SKM-1 (cell line): ENCODE measurements at regions not wholly inside any gene's neighbourhood (a gene's known extent, or its start where the extent isn't known, plus 50 kb on each side); places are given as distances from the start of the nearest gene placed in this dataset.

Source experiments
- DNase-seq: peaks from one replicate; lab custom pipeline; 2025; ENCODE audit not compliant: unreplicated experiment; lab: John Stamatoyannopoulos, UW

DNA sequence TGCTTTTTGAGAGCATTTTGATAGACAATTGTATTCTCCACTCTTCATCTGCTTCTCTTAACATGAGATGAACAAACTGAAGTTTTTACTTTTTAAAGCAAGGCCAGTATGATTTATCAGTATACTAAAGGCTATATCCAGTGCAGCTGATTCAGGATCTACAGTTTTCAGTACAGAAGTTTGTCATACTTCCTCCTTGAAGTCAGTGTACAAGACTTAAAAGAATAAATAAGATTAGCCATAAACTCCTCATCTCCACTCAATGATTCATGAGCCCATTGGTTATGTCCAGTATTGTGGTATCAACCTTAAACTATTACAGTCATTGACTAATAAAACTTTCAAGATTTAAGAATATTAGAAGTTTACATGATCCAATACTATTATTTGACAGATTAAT is 374.8 kb upstream of the EPHA7 start:
- DNase-seq = no peak

DNA sequence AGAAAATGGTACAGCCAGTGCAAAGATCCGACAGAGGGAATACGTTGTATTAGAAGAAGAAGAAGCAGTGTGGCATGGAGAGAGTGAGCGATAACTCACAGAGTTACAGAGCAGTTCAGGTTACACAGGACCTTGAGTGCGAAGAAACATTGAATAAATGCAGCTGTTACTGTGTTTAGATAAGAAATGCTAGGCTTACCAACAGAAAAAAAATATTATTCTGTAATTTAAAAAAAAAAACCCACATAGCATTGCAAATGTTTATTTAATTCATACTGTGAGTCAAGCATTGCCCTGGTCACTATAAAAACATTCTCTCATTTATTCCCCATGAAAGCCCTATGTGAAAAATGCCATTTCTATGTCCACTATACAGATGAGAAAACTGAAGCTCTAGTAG is 373.4 kb upstream of the EPHA7 start:
- DNase-seq = no peak

DNA sequence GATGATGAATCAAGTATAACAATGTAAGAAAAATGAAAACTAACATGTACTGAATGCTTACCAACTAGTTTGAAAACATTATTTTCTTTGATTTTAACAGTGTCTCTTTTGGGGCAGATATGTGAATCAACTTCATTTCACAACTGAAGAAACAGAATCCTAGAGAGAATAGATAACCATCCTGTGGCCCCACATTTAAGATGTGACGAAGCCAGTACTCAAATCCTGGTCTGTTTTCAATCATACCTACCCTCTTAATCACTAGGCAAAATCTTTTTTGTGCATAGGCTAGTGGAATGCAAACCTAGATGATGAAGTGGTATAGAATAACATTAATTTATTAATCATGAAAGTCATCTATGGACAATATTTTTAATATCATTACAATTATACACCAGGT is 371.6 kb upstream of the EPHA7 start:
- no peak for DNase-seq

DNA sequence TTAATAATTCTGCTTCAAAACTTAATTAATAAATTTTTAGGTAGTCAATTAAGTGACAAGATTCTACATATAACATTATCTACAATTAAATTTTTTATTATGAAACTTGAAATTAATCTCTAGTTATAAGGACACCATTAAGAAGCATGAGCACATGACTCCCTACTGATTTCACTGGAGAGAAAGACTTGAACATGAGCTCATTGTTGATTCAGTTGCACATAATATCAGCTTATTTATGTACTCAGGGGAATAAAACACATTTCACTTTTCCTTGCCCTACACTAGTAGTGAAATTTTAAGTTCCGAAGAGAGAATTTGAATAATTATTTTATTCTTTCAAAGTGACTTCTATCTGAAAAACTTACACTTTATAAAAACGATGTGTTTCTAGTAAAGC is 370.2 kb upstream of the EPHA7 start:
- no peak for DNase-seq

DNA sequence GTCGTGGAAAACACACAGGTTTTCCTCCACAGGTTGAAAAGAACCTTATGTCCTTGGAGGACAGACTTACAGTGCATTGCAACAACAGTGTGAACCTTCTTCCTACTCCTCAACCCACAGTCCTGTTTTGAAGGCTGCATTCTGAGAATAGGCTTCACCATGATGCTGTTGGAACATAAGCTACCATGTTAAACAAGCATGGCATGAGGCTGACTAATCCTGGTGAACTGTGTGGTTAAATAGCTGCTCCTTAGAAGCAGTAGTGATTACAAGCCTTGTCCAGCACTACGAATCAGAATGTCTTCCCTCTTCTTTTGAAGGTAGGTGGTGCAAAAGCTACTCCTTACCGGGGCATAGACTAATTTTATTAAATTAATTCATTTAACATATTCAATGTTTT is 368.5 kb upstream of the EPHA7 start:
- no peak for DNase-seq

DNA sequence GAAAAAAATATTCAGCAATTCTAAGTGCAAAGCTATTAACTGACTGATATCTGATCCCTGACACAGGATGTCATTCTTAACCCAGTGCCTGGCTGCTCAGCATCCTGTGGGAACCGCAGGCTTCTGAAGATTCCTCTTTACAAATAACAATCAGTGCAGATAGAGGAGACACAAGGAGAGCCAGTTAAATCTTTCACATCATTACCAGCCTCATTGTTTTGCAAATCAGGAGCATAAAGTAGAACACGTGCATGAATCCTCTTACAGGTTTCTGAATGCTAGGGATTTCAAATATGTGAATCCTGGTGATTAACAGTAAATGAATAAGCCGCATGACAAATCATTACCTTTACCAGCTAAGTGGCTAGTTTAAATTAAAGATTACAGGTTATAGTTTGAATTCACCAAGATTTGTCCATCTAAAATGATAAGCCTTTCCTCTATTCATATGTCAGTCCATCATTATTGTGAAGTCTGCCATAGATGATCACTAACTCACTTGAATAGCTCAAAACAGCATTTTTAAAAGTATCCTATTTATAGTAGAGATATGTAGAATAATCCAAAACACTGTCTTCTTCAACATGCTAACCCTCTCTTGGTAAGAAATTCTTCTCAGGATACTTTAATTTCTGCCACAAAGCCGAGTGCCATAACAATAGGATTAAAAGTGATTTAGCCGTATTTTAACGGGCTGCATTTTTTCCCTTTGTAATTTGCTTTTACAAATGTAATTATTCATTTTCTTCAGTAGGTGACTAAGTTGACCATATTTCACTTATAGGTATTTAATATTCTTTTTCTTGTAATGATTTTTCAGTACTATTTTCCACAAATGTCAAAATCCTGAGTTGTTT is 367.3 kb upstream of the EPHA7 start:
- no peak for DNase-seq

DNA sequence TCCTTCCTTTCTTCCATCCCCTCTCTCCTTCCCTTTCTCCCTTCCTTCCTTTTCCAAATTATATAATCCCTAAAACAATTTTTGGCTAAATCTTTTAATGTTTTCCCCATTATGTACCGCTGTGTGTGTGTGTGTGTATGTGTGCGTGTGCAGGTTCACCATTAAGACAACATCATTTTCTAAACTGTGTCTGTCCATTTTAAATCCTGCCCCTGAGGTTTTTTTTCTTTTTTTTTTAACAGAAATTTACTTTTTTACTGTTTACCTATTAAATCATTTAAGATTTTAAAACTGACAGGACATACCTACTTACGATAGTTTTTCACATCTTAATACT is 366.3 kb upstream of the EPHA7 start:
- DNase-seq = no peak

DNA sequence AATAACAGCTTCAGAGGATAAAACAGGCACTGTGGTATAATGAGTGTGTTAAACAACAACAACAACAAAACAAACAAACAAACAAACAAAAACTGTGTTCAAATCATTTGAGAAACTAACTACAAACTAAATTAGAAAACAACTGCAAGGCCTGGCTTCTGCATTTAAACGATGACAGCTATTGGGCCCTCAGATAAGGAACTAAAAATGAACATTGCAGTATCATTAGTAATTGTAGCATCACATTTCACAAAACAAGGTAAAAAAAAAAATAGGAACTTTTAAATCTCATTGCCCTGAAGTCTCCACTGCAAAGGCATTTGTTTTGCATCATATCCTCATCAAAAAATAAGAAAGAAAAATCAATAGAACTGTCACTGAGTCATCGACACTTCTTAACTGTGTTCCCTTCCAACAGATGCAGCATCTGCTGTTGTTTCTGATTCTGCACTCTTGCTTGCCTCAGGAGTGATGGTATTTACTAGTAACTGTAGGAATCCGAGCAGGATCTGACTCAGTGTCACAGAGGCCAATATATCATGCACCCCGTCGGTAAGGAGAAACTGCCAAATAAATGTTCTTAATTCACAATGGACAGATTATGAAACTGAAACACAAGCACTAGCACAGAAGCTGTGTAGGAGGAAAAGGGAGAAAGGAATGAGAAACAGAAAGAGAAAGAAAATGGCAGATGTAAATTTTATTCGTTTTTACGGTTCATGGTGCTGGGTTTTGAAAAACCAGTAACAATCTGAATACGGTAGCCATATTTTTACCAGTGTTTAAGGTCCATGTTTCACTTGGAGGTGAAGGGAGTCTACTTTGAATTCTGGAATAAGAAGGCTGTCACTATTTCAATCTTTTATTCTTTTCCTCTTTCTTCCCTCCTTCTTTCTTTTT is 365.7 kb upstream of the EPHA7 start:
- DNase-seq = no peak

DNA sequence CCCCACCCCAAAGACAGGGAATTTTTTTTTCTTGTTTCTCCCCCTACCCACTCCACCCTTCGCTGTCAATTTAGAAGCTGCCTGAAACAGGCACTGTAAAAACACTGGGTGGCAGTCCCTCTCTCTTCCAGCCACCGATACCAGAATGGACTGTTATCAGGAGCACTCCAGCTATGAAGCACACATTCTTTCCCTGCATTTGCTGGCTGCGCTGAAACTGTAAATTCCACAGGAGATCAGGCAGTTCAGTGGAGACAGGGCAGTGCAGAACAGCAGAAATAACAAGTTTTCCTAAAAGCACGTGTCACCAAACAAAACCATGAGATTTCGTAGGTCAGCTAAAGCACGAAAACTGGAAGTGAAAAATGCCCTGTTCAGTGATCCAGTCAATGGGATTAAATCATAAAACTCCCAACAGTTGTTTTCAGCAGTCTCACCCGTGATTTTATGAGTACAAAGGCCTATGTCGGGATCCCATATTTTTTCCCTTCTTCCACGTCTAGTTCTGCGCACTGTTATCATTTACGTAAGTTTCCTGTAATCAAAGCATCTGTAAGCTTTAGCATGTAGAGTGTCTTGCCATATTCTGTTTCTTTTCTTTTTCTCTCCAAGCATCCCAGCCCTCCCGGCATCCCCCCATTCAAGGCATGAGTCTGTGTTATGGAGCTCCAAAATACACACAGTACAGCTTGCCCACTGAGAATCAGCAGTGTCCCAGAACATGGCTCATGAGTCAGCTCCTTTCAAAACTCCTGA is 359.9 kb upstream of the EPHA7 start:
- no peak for DNase-seq

DNA sequence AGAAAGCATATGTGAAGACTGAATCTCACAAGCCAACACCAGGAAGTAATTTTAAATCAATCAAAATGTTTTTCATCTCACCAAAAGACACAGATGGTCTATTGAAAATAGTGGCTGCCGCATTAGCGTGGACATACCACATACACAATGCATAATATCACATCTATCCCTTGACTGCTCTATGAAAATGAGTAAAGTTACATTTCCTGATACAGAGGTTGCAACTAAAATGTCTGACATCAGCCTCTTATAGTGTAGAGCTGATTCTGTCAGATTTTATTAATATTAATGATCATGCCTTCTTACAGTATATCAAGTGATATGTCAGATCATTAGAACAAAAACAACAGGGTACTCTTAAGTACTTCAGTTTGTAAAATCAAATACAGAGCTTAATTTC is 339.8 kb upstream of the EPHA7 start:
- no peak for DNase-seq

DNA sequence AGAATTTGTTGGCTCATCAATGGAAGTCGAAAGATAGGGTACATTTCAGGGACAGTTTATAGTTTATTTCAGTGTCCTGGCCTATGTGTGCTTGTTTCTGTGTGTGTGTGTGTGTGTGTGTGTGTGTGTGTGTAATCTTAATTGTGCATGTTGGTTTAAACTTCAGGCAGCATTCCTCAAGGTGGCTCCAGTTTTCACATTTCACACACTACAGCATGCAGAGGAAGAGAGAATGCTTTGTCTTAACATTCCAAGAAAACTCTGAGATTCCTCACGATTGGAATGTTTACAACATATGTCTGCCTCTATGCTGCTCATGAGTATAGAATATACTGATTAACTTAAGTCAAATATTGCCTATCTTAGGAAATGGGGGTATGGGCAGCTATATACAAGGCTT is 332.6 kb upstream of the EPHA7 start:
- no peak for DNase-seq

DNA sequence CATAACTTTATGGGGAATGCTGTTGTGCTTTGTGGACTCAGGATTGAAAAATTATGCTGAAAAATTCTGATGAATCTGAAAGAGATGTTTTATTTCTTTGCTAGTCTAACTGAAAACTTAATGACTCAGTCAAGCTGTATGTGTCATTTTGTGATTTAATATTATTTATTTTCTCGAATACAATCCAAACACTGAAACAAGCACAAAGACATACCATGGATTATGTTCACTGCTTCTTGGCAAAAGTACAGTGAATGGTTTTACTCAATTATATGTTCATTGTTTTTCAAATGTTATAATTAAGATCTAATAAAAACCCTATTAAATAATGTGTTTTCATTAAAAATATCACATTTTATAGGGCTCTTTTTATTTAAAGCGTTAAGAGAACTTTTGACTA is 330.6 kb upstream of the EPHA7 start:
- no peak for DNase-seq

DNA sequence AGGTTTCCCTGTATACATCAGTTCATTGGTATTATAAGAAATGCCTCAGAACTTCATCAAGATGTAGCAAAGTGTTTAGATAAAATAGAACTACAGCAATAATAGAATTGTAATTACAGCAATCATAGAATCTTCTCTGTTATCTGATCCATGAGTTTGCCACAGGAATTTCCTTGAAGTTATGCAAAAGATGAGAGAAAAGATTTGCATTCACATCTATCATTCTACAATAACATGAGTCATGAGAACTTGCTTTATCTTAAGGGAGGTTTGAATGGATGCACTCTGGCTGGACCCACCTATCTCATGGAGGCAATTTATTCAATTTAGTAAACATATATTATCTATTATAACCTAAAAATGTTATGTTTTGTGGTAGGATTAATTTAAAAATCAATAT is 329.8 kb upstream of the EPHA7 start:
- DNase-seq = no peak

DNA sequence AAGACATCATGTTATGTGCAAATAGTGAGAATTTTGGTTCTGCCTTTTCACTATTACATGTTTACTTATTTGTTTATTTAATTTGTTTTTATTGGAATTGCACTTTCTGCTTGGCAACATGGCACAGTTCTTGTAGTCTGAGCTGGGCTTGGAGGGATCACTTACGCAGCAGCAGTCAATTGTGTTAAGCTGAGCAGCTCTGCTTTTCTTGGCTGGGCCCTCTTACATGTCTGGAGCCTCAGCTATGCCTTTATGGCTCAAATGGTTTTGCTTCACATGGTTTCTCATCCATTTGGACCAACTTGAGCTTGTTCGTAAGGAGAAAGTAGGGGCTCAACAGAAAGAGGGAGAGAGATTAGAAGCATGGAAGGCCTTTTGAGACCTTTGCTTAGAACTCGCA is 327.5 kb upstream of the EPHA7 start:
- DNase-seq = no peak

DNA sequence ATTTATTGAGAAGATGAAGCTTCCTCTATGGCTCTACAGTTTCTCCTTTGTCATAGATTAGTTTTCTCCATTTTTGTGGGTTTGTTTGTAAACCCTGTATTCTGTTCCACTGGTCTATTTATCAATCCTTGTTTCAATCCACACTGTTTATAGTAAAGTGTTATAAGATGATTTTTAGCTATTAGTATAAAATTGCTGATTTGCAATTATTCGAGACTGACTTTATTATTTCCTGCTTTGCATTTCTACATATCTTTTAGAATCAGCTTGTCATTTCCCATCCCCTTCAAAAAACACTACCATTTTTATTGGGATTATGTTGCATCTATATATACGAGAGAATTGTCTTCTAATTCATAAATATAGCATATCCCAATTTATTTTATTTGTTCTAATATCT is 325.9 kb upstream of the EPHA7 start:
- no peak for DNase-seq

DNA sequence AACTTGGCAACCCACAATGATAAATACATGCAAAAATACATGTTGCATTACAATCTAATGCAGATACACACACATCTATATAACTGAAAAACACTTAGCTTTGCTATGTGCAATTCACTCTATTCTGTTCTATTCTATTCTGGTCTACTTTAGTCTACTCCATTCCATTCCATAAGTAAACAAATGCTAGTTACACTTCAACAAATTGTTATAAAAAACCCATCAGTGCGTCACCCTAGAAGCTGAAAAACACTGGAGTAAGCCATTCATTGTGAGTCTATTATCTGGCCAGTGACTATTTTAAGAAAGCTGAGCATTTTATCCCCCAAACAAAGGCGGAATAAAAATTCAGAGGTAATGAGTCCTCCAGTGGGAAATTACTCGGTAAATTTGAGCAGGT is 315.7 kb upstream of the EPHA7 start:
- no peak for DNase-seq

DNA sequence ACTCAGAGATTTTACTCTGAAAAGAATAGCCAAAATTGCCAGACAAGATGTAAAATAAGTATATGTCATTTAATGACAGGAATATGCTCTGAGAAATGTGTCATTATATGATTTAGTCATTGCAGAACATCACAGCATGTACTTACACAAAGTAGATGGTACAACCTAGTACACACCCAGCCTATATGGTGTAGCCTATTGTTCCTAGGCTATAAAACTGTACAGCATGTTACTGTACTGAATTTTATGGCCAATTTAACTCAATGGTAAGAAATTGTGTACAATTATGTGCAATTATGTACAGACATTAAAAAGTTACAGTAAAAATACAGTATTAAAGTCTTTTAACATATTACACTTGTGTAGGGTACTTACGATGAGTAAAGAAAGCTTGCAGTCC is 311.9 kb upstream of the EPHA7 start:
- DNase-seq = no peak

DNA sequence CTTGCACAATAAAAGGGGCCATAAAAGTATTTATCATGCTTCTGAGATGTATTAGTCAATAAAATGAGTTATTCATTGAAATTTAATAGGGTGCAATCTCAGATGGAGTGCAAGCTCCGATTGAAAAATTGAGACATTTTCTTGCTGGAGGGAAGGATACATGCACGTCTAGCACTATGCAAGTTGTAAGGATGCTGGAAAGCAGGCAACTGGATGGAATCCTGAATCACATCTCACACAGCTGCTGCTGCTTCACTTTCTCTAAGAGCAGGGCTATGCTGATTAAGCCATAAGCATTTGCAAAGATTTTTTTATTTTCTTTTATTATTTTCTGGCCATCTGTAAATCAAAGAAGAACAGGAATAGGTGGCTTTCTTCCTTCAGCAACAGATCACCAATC is 308.8 kb upstream of the EPHA7 start:
- DNase-seq = no peak

DNA sequence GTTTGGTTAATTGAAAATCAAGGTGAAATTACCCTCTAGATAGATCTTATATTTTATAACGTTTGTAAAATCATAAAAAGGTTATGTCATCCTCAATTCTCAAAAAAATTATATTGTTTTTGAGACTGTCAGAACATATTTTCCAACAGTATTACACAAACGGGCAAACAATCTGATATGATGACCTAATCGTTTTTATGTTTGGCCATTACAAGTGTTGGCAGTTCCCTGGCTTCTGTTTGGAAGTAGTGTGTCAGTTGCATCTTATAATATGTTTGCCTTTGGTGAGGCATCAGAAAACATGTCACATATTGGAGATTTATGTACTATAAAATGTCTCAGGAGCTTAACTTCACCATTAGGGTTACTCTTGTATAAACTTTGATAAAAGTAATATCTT is 308.1 kb upstream of the EPHA7 start:
- DNase-seq = no peak

DNA sequence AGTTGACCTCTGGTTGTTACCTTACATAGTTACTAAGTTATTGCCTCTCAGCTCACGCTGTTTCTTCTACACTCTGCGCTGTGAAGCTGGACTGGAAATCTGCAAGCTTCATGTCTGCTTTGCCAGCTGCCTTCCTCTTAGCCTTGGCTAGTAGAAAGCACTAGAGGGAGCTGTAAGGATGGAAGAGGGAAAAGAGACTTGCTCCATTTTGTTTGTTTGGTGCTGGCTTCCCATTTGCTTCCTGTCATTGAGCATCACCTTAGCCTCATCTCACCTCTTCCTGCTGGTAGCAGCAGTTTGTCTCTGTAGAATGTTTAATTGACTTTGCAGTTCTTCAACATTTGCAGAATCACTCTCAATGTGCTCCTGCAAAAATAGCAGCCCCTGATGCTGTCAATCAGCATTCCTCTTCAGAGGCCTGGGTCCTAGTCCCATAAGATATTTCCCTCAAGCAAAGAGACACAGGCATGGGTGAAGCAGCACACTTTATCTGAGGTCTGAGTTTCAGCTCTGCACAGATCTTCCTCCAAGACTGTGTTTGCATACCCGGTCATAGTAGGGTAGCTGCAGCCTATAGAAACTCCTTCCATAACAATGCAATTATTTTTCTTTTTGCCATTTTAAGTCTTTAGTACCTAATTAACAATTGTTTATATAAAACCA is 302.2 kb upstream of the EPHA7 start:
- no peak for DNase-seq

DNA sequence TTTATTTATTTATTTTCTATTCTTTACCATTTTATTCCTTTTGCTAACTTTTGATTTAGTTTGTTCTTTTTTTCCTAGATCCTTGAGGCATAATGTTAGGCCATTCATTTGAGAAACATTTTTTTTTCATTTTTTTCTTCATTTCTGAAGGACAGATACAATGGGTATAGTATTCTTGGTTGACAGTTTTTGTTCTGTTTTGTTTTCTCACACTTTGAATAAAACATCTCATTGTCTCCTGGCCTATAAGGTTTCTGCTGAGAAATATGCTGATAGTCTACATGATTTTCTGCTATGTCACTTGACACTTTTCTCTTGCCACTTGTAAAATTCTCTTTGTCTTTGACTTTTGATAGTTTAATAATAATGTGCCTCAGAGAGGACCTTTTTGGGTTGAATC is 294.6 kb upstream of the EPHA7 start:
- DNase-seq = no peak
